GM18505 (cell line): ENCODE measurements at regions not wholly inside any gene's neighbourhood (a gene's known extent, or its start where the extent isn't known, plus 50 kb on each side); places are given as distances from the start of the nearest gene placed in this dataset.
"Not testable (repeated sequence)": the region's sequence is repeated elsewhere in the genome, so short reads cannot be mapped to it uniquely, and the experiment has no call there.

ENCODE experiments used
- ATAC-seq: cut with Tn5 transposase; IDR thresholded peaks from one replicate; pipeline ENCODE4 v1.9.1; 2021; ENCODE audit not compliant: unreplicated experiment
- POLR2A ChIP-seq: IDR thresholded peaks from 4 replicates; pipeline ENCODE4 v1.6.1; 2011; ENCODE audit warnings: borderline replicate concordance; ENCODE audit not compliant: insufficient read depth, insufficient read length; ENCODE audit errors: extremely low read depth

DNA sequence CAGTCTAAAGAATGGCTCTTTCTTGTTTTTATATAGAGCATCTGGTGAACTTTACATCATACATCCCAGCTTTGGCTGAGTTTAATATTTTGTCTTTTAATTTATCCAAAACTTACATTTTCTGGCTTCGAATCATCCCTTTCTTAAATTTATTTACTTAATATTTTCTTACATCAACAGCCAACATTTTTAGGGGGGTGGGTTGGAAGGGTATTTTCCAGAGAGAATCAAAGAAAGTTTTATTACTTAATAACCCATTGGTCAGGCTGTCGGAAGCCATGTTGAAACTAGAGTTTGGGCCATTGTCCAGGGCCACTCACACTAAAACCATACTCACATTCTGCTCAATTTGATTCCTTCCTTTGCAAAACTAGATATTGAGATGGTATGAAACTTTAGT, 220.2 kb downstream of the AEBP2 start:
- no peak for ATAC-seq
- TF ChIP-seq POLR2A, result no peak

DNA sequence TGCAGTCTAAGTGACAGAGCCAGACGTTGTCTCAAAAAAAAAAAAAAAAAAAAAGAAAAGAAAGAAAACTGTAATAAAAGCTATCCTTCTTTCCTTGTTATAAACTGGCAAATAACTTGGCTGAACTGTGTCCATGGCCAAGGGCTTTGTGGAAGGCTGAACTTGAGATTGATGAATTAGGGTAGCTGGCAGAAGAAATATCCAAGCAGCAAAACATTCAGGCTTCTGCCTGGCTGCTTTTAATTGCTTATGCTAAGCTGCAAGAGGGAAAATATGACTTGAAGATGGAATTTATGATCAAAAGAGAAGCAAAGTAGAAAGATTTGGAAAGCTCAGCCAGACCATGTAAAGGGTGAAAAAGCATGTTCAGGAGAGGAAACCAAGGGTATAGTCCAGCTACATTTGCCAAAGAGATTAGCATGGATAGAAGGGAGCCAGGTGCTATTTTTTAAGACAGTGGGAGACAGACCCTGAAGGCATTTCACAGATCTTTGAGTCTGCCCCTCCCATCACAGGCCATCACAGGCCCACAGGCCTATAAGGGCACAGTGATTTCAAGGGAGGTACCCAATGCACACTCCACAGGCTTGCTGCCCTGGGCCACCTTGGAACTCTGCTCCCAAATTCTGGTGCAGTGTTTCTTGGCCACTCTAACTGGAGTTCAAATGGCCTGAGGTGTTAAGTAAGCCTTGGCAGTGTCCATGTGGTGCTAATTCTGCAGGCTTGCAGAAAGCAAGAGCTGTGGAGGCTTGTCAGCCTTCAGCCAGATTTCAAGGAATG, 226.0 kb downstream of the AEBP2 start:
- ATAC-seq, result no peak
- TF ChIP-seq POLR2A, result no peak

DNA sequence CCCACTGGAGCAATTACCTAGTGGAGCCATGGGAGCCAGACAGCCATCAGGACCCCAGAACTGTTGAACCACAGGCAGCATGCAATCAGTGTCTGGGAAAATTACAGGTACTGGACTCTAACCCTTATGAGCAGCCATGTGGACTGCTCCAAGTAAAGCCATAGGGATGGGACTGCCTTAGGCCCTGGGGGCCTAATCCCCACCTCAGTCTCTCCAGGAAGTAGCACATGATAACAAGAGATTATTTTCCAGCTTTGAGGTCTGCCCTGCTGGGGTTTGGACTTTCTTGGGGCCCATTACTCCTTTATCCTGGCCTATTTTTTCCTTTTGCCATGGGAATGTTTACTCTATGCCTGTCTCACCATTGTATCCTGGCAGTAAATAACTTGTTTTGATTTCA, 226.8 kb downstream of the AEBP2 start:
- TF ChIP-seq POLR2A, result no peak

DNA sequence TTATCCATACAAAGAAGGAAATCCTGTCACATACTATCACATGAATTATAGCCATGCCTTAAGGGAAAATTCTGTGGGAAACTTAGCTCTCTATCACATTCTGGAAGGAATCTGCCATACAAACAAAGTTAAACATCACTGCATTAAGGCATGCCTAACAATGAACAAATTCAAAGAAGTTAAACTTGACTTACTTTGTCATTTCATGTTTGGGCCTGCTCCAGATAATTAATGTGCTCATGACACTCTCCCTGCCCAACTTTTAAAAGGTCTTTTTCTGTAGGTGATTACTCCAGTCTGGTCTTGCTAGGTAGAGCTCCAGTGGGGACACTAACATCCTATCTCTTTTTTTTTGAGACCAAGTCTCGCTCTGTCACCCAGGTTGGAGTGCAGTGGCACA, 230.5 kb downstream of the AEBP2 start:
- ATAC-seq, result no peak
- TF ChIP-seq POLR2A, result no peak

More for the DNA sequence above, 226.8 kb downstream of the AEBP2 start:
- ATAC-seq, result no peak

DNA sequence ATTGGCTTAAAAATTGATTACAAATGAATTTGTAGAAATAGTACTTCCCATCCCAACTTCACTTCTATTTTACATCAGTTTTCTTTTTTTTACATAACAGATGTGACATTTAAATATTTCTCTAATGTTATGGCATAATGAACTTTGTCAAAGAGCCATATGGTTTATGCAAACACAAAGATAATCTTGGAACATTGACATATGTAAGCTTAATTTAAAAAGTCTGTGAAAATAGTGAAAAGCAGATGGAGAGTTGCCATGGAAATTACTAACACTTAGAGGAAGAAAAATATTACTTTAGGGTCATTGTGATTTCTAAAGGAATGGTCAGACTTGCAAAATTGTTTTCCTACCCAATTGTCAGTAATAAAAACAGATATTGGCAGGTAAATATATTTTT, 232.4 kb downstream of the AEBP2 start:
- no peak for TF ChIP-seq POLR2A
- no peak for ATAC-seq

DNA sequence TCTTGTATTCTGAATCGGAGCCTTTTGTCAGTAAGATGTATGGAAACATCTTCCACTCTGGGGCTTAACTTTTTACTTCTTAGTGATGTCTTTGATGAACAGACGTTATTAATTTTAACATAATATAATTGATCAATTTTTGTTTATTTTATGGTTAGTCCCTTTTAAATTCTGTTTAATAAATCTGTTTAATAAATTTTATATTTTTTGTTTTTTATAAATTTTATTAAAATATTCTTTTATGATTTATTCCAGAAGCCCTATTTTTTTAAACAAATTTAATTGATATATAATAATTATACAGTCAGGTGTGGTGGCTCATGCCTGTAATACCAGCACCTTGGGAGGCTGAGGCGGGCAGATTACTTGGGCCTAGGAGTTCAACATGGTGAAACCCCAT, 235.1 kb downstream of the AEBP2 start:
- no peak for TF ChIP-seq POLR2A
- no peak for ATAC-seq

DNA sequence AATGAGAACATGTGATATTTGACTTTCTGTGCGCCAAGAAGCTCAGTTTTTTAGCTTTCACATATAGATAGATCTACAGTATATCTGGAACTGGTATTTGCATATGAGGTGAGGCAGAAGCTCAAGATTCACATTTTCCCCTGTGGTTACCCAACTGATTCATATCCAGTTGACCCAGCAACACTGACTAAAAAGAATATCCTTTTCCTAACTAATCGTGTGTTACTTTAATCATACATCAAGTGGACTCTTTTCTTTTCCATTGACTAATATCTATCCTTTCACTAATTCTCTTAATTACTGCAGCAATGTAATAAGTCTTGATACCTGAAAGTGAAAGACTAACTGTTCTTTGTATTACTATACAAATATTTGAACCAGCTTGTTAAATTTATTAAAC, 236.1 kb downstream of the AEBP2 start:
- no peak for TF ChIP-seq POLR2A
- no peak for ATAC-seq

DNA sequence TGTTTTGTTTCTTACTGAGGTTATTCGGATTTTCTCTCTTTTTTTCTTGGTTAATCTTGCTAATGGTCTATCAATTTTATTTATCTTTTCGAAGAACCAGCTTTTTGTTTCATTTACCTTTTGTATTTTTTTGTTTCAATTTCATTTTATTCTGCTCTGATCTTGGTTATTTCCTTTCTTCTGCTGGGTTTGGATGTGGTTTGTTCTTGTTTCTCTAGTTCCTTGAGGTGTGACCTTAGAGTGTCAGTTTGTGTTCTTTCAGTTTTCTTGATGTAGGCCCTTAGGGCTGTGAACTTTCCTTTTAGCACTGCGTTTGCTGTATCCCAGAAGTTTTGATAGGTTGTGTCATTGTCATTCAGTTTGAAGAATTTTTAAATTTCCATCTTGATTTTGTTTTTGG, 239.2 kb downstream of the AEBP2 start:
- ATAC-seq, result not testable (repeated sequence)

DNA sequence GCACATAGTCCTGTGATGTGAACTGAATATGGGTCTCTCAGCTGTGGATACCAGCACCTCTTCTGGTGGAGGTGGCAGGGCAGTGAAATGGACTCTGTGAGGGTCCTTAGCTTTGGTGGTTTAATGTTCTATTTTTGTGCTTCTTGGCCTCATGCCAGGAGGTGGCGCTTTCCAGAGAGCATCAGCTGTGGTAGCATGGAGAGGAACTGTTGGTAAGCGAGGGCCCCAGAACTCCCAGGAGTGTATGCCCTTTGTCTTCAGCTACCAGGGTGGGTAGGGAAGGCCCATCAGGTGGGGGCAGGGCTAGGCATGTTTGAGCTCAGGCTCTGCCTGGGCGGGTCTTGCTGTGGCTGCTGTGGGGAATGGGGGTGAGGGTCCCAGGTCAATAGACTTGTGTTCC, 241.7 kb downstream of the AEBP2 start:
- no peak for ATAC-seq
- no peak for TF ChIP-seq POLR2A

DNA sequence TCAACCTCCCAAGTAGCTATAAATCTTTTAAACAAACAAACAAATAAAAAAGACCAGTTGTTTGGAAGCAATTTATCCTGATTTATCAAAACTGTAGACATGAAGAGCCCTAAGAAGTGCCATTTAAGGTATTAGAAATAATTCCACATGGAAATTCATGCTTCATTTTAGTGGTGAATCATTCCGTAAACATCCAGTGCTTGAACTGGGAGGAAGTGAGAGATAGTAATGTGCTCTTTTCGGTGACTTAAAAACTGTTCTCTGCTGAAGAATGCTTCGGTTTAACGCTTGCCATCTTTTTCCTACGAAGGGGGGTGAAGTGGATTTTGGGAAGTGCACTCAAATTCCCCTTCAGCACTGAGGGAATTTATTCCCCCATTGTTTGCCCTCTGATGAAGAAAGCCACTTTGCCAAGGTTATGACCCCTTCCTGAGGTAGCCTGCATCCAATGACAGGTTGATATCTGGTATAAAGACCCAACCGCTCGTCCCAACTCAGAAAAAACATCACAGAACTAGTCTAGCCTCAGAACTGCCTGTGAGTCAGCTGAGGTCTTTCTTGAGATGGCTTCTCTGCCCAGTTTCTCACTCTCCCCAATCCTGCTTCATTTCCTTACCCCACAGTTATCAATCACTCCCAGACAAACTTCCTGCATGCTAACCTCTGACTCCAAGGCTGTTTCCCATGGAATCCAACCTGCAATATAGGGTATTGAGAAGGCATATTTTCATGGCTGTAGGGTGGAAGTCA, 244.1 kb downstream of the AEBP2 start:
- TF ChIP-seq POLR2A, result no peak
- ATAC-seq, result no peak

DNA sequence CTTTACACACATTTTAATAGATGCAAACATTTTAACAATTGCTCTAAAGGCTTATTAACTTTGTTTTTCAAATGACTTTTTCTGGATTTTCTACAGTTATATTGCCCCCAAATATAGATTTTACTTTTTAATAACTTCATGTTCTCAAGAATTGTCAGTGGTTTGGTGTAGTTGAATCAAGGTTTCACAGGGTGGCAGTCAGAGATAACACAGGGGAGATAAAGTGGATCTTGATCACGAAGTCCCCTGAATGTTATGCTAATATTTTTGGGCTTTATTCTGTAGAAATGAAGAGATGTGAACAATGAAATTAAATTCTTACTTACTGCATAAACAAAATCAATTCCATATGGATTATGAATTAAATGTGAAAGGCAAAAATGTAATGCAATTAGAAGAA, 248.1 kb downstream of the AEBP2 start:
- TF ChIP-seq POLR2A, result no peak
- ATAC-seq, result no peak

DNA sequence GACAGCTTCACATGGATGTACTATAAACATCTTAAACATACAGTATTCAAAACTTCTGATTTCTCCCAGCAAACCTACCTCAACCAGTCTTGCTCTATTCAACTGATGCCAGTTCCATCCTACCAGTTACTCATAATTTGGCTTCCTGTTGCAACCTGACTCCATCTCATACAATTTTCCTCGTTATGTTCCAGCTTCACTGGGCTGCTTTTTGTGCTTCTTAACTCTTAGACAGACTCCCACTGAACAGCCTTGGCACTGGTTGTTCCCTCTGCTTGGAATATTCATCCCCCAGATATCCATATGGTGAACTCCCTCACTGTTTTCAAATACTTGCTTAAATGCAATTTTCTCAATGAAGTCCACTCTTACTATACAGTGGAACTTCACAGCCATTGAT, 249.2 kb downstream of the AEBP2 start:
- no peak for ATAC-seq
- TF ChIP-seq POLR2A, result no peak

DNA sequence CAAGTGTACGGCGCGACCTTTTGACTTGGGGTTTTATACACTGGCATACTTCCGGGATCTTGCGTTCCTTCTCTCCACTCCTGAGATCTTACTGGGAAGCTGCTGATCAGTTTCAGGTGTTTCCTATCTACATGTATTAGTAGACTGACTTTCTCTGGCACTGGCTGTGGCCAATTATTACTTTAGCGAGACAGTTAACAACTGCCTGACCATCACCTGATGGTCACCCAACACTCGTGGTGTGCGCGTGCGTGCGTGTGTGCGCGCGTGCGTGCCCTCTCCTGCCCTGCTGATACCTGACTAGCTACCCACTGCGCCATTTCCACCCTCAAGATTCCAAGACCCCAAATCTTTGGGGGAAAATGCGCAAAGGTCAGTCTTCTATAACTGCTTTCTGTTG, 249.9 kb downstream of the AEBP2 start:
- ATAC-seq, result no peak
- no peak for TF ChIP-seq POLR2A

DNA sequence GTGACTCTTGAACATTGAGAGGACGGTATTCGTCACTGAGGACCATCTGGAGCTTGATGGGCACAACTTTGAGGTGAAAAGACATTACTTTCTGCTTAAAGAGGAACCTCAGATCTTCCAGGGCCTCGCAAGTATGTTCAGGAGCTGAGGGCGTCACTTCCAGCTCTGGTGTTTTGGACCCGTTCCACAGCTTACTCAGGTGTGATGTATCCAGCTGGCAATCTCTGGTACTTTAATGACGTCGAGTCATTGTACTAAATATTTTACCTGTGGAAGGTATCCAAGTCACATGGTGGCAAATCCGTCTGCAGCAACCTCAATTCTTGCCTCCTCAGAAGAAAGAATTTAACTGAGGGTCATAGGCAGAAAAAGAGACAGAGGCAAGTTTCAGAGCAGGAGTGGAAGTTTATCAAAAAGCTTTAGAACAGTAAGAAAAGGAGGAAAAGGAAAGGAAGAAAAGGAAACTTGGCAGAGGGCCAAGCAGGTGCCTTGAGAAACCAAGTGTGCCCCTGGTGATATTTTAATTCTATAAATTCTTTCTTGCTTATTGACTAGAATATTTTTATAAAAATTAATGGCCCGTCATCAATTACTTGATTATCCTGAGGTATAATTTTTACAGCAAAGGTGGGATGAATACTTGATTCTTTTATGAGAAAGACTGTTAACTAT, 250.6 kb downstream of the AEBP2 start:
- no peak for TF ChIP-seq POLR2A
- ATAC-seq, result no peak
